GM23338 (cell line): ENCODE measurements at regions not wholly inside any gene's neighbourhood (a gene's known extent, or its start where the extent isn't known, plus 50 kb on each side); places are given as distances from the start of the nearest gene placed in this dataset.

Source experiments
- ATAC-seq: fragments of 200-7000 bp; cut with Tn5 transposase; 3 replicates; pipeline ENCODE4 v1.9.1; 2020
- DNase-seq: peaks from one replicate; pipeline ENCODE4 v3.0.0-alpha.2; 2015; ENCODE audit warnings: low spot score
- H2AFZ ChIP-seq: fragments of 200-600 bp; sonication (generic); 2 replicates; pipeline ENCODE4 v1.8.0; 2016; ENCODE audit warnings: antibody characterized with exemption, mild to moderate bottlenecking, moderate library complexity
- H3F3A ChIP-seq: fragments of 200-600 bp; sonication (generic); replicated peaks from 2 replicates; pipeline ENCODE4 v1.8.0; 2017; ENCODE audit warnings: antibody characterized with exemption, mixed run types, low read depth
- H3K27ac ChIP-seq: fragments of 200-600 bp; sonication (generic); 2 replicates; pipeline ENCODE4 v1.6.1; 2016; ENCODE audit warnings: low read depth
- H3K27me3 ChIP-seq: fragments of 200-600 bp; sonication (generic); 2 replicates; pipeline ENCODE4 v1.8.0; 2016; ENCODE audit warnings: mild to moderate bottlenecking, mixed run types, moderate library complexity; ENCODE audit not compliant: insufficient read depth
- H3K36me3 ChIP-seq: fragments of 200-600 bp; sonication (generic); 2 replicates; pipeline ENCODE4 v1.8.0; 2016; ENCODE audit warnings: mild to moderate bottlenecking; ENCODE audit not compliant: insufficient read depth
- H3K4me1 ChIP-seq: fragments of 200-600 bp; sonication (generic); 2 replicates; pipeline ENCODE4 v1.8.0; 2016; ENCODE audit warnings: mild to moderate bottlenecking, moderate library complexity; ENCODE audit not compliant: insufficient read depth
- H3K4me2 ChIP-seq: fragments of 200-600 bp; sonication (generic); 2 replicates; pipeline ENCODE4 v1.7.1; 2017; ENCODE audit warnings: mixed run types
- H3K4me3 ChIP-seq: fragments of 200-600 bp; sonication (generic); 2 replicates; pipeline ENCODE4 v1.6.1; 2016; ENCODE audit warnings: mixed run types
- H3K79me2 ChIP-seq: fragments of 200-600 bp; sonication (generic); replicated peaks from 2 replicates; pipeline ENCODE4 v1.8.0; 2017; ENCODE audit warnings: mild to moderate bottlenecking; ENCODE audit not compliant: insufficient read depth
- H3K9me2 ChIP-seq: fragments of 200-600 bp; sonication (generic); 2 replicates; pipeline ENCODE4 v1.8.0; 2017; ENCODE audit not compliant: insufficient read depth
- H4K20me1 ChIP-seq: fragments of 200-600 bp; sonication (generic); replicated peaks from 2 replicates; pipeline ENCODE4 v1.8.0; 2017; ENCODE audit warnings: mild to moderate bottlenecking; ENCODE audit not compliant: insufficient read depth
- H3K27ac Mint-ChIP-seq: 2 replicates; pipeline ENCODE4 v1.8.0; 2020; ENCODE audit warnings: inconsistent platforms, mild to moderate bottlenecking, moderate library complexity, mixed read lengths
- H3K27me3 Mint-ChIP-seq: 3 replicates; pipeline ENCODE4 v1.8.0; 2022; ENCODE audit warnings: low read depth, mild to moderate bottlenecking, moderate library complexity, mixed read lengths, inconsistent platforms; ENCODE audit not compliant: insufficient read depth, poor library complexity
- H3K36me3 Mint-ChIP-seq: 3 replicates; pipeline ENCODE4 v1.8.0; 2021; ENCODE audit warnings: low read depth, mild to moderate bottlenecking, inconsistent platforms, moderate library complexity, mixed read lengths
- H3K4me1 Mint-ChIP-seq: 3 replicates; pipeline ENCODE4 v1.8.0; 2020; ENCODE audit warnings: mild to moderate bottlenecking, inconsistent platforms, mixed read lengths
- H3K4me3 Mint-ChIP-seq: 3 replicates; pipeline ENCODE4 v1.8.0; 2021; ENCODE audit warnings: moderate library complexity, mild to moderate bottlenecking, inconsistent platforms, mixed read lengths
- H3K9me3 Mint-ChIP-seq: 3 replicates; pipeline ENCODE4 v1.8.0; 2020; ENCODE audit warnings: moderate library complexity, mild to moderate bottlenecking, inconsistent platforms, mixed read lengths
- EZH2 ChIP-seq: fragments of 200-600 bp; sonication (generic); IDR thresholded peaks from one replicate; pipeline ENCODE4 v1.8.0; 2017; ENCODE audit warnings: antibody characterized with exemption, mild to moderate bottlenecking, low read depth; ENCODE audit not compliant: unreplicated experiment
- JUNB ChIP-seq: IDR thresholded peaks from one replicate; pipeline ENCODE4 v1.6.1; 2016; ENCODE audit warnings: antibody characterized with exemption; ENCODE audit not compliant: unreplicated experiment
- NANOG ChIP-seq: IDR thresholded peaks from 2 replicates; pipeline ENCODE4 v1.6.1; 2016; ENCODE audit warnings: antibody characterized with exemption, borderline replicate concordance
- POLR2AphosphoS5 ChIP-seq: IDR thresholded peaks from 2 replicates; pipeline ENCODE4 v1.6.1; 2016; ENCODE audit warnings: antibody characterized with exemption, low read depth
- ZNF462 ChIP-seq: fragments of 250-450 bp; sonication (Bioruptor Pico); IDR thresholded peaks from 2 replicates; pipeline ENCODE4 v1.5.0; 2020; ENCODE audit warnings: mild to moderate bottlenecking, moderate library complexity
- TF ChIP-seq, protein P1 (sequence below): IDR thresholded peaks from 2 replicates; pipeline ENCODE4 v1.6.1; 2016; ENCODE audit warnings: antibody characterized with exemption

- no peak for TF ChIP-seq EZH2
- TF ChIP-seq NANOG = no peak
- TF ChIP-seq ZNF462 (CRISPR knock-in tag) = no peak
Observed at GRCh38 chr2:19104503-19104902, 253.9 kb downstream of the OSR1 start (continued).

DNA sequence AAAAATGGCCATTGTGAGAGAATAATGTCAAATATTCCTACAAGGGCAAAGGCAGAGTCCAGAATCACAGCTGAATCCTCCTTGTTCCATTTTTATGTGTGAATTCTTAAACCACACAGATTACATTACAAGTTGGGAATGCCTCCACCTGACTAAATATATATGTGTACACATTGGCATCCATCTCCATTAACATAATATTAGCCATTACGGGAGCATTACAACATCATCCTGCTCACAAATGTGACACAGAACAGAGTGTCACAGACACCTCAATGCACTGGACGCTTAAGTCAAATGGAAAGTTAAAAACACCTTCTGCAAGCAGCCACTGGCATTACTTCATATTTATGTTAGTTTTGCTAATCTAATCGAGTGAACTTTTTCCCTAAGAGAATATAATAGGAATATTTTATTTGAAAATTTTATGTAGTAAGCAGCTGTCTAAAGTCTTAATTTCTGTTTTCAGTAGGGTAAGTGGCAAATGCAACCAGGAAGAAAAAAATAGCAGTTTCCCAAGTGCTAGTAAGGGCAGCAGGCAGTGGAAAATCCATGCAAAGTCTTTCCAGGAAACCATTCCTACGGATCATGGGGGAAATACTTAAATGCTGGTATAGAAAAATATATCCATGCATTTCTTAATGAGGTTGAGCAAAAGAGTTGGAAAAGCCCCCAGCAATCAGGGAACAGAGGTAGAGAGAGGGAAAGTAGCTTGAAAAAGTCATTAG is 255.6 kb downstream of the OSR1 start:
- Mint-ChIP-seq H3K9me3 (no peaks in the 10 kb centered on the region), H3K27me3 (no peaks in the 10 kb centered on the region), H3K4me3 (no peak overlapping the region), H3K27ac (no peak overlapping the region), H3K4me1 (peaks cover 4% of the 10 kb centered on the region; the same call in 1 of the 3 replicates), H3K36me3 (no peaks in the 10 kb centered on the region)
- Histone ChIP-seq H3F3A (no peaks in the 10 kb centered on the region), H3K27ac (no peak overlapping the region), H3K27me3 (no peaks in the 10 kb centered on the region), H3K9me2 (no peaks in the 10 kb centered on the region), H3K4me2 (no peak overlapping the region), H3K36me3 (no peaks in the 10 kb centered on the region), H2AFZ (no peak overlapping the region), H4K20me1 (no peaks in the 10 kb centered on the region), H3K79me2 (no peaks in the 10 kb centered on the region), H3K4me1 (no peaks in the 10 kb centered on the region), H3K4me3 (no peak overlapping the region)
- ATAC-seq (no peak), DNase-seq (no peak)
- TF ChIP-seq ZNF462 (CRISPR knock-in tag) = no peak
- TF ChIP-seq, protein P1, sequence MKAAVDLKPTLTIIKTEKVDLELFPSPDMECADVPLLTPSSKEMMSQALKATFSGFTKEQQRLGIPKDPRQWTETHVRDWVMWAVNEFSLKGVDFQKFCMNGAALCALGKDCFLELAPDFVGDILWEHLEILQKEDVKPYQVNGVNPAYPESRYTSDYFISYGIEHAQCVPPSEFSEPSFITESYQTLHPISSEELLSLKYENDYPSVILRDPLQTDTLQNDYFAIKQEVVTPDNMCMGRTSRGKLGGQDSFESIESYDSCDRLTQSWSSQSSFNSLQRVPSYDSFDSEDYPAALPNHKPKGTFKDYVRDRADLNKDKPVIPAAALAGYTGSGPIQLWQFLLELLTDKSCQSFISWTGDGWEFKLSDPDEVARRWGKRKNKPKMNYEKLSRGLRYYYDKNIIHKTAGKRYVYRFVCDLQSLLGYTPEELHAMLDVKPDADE = no peak
- TF ChIP-seq POLR2AphosphoS5 = no peak
- no peak for TF ChIP-seq JUNB
